ENCODE measurements at regions not wholly inside any gene's neighbourhood (a gene's known extent, or its start where the extent isn't known, plus 50 kb on each side); places are given as distances from the start of the nearest gene placed in this dataset.
"Not testable (repeated sequence)": the region's sequence is repeated elsewhere in the genome, so short reads cannot be mapped to it uniquely, and the experiment has no call there.

GRCh38 chr1:4227986-4228385, 327.9 kb upstream of the C1orf174 start:
- no peak for DNase-seq

DNA sequence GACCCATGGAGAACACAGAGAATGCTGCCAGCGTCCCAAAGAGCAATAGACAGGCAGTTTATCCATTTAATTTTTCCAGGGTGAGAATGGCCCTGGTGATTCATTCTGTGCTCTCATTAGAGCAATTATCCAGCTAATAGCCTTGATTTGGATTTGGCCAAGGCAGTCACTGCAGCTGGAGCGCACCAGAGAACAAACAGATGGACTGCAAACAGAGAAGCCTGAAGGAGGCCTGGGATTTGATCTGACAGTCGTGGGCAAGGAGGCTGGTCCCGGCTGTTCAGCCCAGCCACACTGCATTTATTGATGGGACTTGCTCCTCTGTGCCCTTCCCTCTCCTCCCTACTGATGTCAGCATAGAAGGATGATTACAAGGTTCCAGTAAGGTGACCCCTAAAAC, 353.9 kb upstream of the C1orf174 start:
- no peak for DNase-seq

DNA sequence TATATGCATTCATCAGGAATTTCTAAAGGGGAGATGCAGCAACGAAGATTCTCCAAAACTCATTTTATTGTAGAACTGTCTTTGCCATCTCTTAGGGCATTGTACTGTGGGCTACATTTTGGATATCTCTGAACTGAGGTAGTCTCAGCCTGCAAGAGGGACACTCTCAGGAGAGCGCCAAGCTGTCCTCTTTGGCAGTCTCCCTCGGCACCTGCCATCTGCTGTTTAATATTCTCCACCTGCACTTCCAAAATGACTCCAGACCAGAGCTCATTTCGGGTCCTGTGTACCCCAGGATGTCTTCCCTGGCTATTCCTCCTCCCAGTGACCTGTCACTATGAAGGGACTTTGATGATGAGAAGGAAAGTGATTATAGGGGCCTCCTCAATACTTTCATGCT, 356.3 kb upstream of the C1orf174 start:
- no peak for DNase-seq

- DNase-seq: not testable (repeated sequence)
Observed at GRCh38 chr1:4258146-4258777, 358.2 kb upstream of the C1orf174 start.

DNA sequence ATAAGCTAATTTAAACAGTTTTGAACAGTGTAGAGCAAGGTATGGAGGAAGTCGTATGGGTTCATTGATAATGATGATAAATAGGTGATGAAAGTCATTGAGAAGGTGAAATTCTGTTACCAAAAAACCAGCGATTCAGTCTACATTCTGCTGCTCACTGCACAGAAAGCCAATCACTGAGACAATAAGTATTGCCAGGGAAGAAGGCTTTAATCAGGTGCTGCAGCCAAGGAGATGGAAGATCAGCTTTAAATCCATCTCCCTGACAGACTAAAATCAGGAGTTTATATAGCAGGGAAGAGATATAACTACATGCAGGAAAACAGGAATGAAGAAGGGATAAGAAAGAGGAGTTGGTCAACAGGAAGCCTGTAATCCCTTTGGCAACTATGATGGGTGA, 361.3 kb upstream of the C1orf174 start:
- no peak for DNase-seq

DNA sequence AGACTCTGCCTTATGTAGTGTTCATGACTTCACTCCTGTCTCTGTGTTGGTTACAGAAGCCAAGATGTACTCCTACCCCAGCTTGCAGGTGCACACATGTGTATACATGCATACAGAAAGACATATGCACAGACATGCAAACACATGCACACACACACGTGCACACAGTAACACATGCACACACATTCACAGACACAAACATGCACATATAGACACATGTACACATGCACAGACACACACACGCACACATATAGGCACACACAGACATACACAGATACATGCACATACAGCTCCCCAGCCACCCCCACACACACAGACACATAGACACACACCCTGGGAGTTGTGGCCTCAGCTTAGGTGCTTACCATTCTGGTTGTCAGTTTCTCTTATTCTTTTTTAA, 362.6 kb upstream of the C1orf174 start:
- no peak for DNase-seq

- DNase-seq: no peak
Observed at GRCh38 chr1:4263699-4264098, 363.6 kb upstream of the C1orf174 start.

DNA sequence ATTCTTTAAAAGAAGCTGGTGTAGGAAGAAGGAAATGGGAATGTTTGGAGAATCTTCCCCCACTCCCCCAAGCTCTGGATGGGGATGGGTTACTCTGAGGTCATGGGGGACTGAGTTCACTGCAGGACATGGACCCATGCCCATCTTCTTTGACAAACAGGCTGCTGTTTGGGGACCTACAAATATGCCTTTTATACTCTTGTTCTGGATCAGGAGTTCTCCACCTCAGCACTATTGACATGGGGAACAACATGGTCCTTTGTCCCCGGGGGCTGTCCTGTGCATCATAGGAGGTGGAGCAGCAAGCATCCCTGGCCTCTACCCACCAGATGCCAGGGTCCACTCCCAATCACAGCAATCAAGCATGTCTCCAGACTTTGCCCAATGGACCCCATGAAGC, 365.8 kb upstream of the C1orf174 start:
- no peak for DNase-seq

- DNase-seq: no peak
Observed at GRCh38 chr1:4267381-4268261, 367.5 kb upstream of the C1orf174 start.

GRCh38 chr1:4268262-4268888, 368.3 kb upstream of the C1orf174 start:
- no peak for DNase-seq

DNA sequence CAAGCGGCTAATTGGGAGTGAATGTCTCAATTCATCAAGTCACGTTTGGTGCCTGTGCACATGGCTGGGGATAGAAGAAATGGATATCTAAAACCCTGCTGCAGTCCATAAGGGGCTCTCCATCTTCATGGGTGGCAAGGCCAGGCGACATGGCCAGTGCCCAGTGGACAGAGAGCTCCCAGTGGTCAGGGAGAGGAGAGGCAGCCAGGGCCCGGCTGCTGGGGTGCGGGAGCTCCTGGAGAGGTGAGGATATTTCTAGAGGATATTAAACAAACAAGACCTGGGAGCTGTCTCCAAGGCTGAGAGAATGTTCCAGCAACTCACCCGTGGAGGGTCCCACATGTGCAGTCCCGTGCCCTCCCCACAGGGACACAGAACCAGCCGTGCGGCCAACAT, 368.8 kb upstream of the C1orf174 start:
- DNase-seq: no peak

- DNase-seq: no peak
Observed at GRCh38 chr1:4269330-4269729, 369.3 kb upstream of the C1orf174 start.

- DNase-seq: no peak
Observed at GRCh38 chr1:4269952-4270570, 370.0 kb upstream of the C1orf174 start.

DNA sequence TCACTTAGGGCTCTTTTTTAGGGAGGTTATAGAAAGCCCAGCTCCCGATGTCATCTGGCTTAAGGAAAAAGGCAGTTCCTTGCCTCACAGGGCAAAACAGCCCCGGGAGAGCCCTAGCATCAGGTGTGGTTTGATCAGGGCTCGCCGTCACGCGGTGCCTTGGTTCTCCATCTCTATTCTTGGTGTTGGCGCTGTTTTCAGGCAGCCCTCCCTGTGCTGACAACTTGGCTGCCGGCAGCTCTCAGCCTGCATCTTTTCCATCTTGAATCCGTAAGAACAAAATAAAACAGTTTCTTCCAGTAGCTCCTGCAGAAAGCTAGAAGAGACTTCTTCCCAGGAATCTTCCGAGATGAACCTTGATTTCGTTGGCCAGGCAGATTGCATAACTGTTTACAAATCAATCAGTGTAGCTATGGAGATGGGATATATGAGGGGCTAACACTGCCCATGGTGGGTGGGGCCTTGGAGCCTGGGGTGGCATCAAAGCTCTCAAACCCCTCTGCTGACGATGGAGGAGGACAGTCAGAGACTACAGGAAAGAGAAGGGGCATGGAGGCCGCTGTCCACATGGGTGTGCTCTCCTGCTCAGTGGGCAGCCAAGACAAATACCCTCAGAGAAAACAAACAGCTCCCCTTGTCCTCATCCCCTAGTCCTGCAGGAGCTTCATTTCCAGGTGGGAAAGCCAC, 370.7 kb upstream of the C1orf174 start:
- no peak for DNase-seq

GRCh38 chr1:4271338-4271998, 371.4 kb upstream of the C1orf174 start:
- DNase-seq: no peak

DNA sequence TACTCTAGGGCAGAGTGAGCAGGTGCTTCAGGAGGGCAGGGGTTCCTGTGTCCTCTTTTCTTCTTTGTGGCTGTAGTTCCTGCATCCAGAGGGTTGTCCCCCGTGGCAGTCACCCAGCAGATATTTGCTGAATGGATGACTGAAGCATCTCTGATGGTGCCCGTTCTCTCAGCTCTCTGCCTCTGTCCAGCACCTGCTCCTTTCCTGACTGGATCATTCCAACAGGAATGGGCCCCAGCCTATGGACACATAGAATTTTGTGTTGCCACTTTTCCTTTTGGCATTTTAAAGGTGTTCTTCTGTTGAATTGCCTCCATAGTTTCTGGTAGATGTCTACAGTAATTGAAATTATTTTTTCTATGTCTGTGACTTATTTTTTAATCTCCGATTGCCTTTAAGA, 372.5 kb upstream of the C1orf174 start:
- no peak for DNase-seq

DNA sequence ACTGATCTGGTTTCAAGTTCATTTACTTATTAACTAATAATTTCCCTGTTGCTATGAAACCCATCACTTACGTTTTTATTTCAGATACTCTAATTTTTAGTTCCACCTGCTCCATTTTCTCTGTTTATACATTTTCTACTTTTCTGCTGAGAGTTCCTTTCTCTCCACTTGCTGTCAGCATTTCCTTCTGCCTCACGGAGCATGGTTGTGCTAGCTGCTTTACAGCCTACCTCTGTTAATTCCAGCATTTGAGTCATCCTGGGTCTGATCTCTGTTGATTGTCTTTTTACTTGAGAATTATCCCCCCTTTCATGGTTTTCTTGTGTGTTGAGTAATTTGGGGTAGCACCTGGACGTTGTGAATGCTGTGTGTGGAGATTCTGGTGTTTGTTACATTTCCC, 373.2 kb upstream of the C1orf174 start:
- no peak for DNase-seq

- no peak for DNase-seq
Observed at GRCh38 chr1:4273747-4274146, 373.7 kb upstream of the C1orf174 start.

GRCh38 chr1:4275083-4275482, 375.0 kb upstream of the C1orf174 start:
- no peak for DNase-seq

DNA sequence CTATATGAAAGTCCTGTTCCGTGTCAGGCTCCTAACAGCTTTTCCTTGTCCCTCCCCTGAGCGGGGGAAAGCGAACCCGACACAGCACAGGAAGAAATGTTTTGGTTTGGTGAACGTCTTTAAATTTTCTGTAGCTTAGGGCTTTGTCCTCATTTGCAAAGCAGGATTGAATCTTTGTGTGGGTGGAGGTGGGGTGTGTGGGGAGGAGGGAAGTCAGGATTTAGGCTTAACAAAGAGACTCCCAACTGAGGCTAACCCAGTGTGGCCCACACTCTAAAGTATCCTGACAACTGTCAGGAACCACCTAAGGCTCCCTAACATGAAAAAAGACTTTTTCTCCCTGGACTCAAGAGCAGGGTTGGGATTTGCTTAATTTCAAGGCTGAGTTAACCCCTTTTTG, 376.2 kb upstream of the C1orf174 start:
- no peak for DNase-seq

DNA sequence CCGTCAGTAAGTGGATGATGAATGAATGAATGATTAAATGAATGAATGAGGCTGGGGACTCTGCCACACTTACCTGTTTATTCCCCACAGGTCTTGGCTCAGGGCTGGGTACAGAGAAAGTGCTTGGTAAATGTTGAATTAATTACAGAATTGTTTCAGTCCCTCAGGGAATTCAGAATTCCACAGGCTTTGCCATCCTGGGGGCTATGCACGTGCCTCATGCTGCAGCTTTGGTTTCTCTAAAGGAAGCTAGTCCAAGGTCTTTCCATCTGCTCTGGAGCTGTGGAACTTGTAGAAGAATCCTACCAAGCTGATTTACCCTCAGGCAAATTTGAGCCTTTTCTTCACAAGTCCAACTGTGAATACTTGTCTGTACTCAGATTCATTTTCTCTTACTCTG, 376.8 kb upstream of the AJAP1 start:
- DNase-seq: no peak

DNA sequence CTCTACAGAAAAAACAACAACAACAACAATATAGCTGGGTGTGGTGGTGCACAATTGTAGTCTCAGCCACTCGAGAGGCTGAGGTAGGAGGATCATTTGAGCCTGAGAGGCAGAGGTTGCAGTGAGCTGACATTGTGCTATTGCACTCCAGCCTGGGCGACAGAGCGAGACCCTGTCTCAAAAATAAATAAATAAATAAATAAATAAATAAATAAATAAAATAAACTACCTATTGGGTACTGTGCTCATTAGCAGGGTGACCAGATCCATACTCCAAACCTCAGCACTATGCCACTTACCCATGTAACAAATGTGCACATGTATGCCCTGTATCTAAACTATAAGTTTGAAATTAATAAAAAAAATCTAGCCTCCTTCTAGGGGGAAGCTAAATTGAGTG, 369.4 kb upstream of the AJAP1 start:
- no peak for DNase-seq

- DNase-seq: no peak
Observed at GRCh38 chr1:4292861-4293260, 361.5 kb upstream of the AJAP1 start.
